H1 (cell line): ENCODE measurements at regions not wholly inside any gene's neighbourhood (a gene's known extent, or its start where the extent isn't known, plus 50 kb on each side); places are given as distances from the start of the nearest gene placed in this dataset.

ENCODE experiments used
- CTCF ChIA-PET: fragments of 300-600 bp; sonication (Branson Sonifier 250); formaldehyde crosslinking; loops from one replicate; lab custom pipeline; 2021; ENCODE audit not compliant: partially characterized antibody; lab: Charles Lee
- POLR2A ChIA-PET: fragments of 300-600 bp; sonication (Branson Sonifier 250); formaldehyde crosslinking; loops from one replicate; lab custom pipeline; 2021; ENCODE audit warnings: inconsistent platforms; ENCODE audit not compliant: partially characterized antibody; lab: Charles Lee
- DNase-seq, 2 experiments: peaks; one replicate each; pipeline versions ENCODE4 v3.0.0 to v3.0.0-alpha.2; 2010 to 2022; ENCODE audit warnings: low spot score in 2 of 2, low read depth in 1 of 2, mixed read lengths in 1 of 2
- FAIRE-seq: peaks from 2 replicates; lab custom pipeline; 2011; peaks lifted over from hg19 to GRCh38; lab: Jason Lieb, UNC
- H2AFZ ChIP-seq: 2 replicates; pipeline ENCODE4 v1.8.1; 2012; ENCODE audit warnings: low read length, inconsistent platforms
- H2AK5ac ChIP-seq: 2 replicates; pipeline ENCODE4 v1.6.1; 2013; ENCODE audit warnings: low read depth, low read length
- H2BK120ac ChIP-seq: replicated peaks from 2 replicates; pipeline ENCODE3; 2013; ENCODE audit warnings: low read depth, low read length, inconsistent platforms
- H2BK12ac ChIP-seq: 2 replicates; pipeline ENCODE4 v1.6.1; 2013; ENCODE audit warnings: low read depth, low read length
- H2BK15ac ChIP-seq: 2 replicates; pipeline ENCODE4 v1.6.1; 2013; ENCODE audit warnings: low read length
- H2BK20ac ChIP-seq: 2 replicates; pipeline ENCODE4 v1.6.1; 2013; ENCODE audit warnings: low read length
- H2BK5ac ChIP-seq: 2 replicates; pipeline ENCODE4 v1.6.1; 2013; ENCODE audit warnings: low read depth, low read length
- H3K14ac ChIP-seq: 2 replicates; pipeline ENCODE4 v1.6.1; 2013; ENCODE audit warnings: inconsistent platforms; ENCODE audit not compliant: insufficient read length
- H3K18ac ChIP-seq: 2 replicates; pipeline ENCODE4 v1.6.1; 2013; ENCODE audit warnings: low read length; ENCODE audit errors: extremely low read depth
- H3K23ac ChIP-seq: 2 replicates; pipeline ENCODE4 v1.6.1; 2013; ENCODE audit warnings: inconsistent platforms; ENCODE audit not compliant: insufficient read length
- H3K23me2 ChIP-seq: 2 replicates; pipeline ENCODE4 v1.6.1; 2013; ENCODE audit warnings: low read depth, low read length
- H3K27ac ChIP-seq: 2 replicates; pipeline ENCODE4 v1.6.1; 2011; ENCODE audit warnings: low read depth, low read length, inconsistent platforms
- H3K27me3 ChIP-seq, 4 experiments: replicated peaks in 1 of 4; 1 replicate in 1 of 4; 2 replicates in 3 of 4; pipeline versions ENCODE4 v1.6.1 to v1.8.1; 2011 to 2013; ENCODE audit warnings: low read length in 3 of 4, mild to moderate bottlenecking in 3 of 4, inconsistent platforms in 2 of 4, mixed read lengths in 2 of 4, moderate library complexity in 1 of 4; ENCODE audit not compliant: control insufficient read depth in 3 of 4, insufficient read depth in 3 of 4; ENCODE audit errors: extremely low read depth in 1 of 4
- H3K36me3 ChIP-seq, 4 experiments: 2 replicates each; pipeline versions ENCODE4 v1.6.1 to v1.8.1; 2011 to 2013; ENCODE audit warnings: mild to moderate bottlenecking in 4 of 4, low read length in 3 of 4, moderate library complexity in 2 of 4, control low read depth in 1 of 4, inconsistent platforms in 1 of 4; ENCODE audit not compliant: insufficient read depth in 4 of 4, control insufficient read depth in 2 of 4
- H3K4ac ChIP-seq: replicated peaks from 2 replicates; pipeline ENCODE3; 2013; ENCODE audit warnings: low read length, low read depth, mixed read lengths, inconsistent platforms; ENCODE audit not compliant: insufficient read length
- H3K4me1 ChIP-seq, 4 experiments: replicated peaks in 1 of 4; 1 replicate in 1 of 4; 2 replicates in 3 of 4; pipeline versions ENCODE4 v1.6.1 to v1.8.1; 2011 to 2013; ENCODE audit warnings: low read length in 3 of 4, inconsistent platforms in 2 of 4, mixed read lengths in 1 of 4; ENCODE audit not compliant: insufficient read depth in 4 of 4, control insufficient read depth in 3 of 4
- H3K4me2 ChIP-seq, 2 experiments: 2 replicates each; pipeline versions ENCODE4 v1.6.1 to v1.8.1; 2011 to 2013; ENCODE audit warnings: low read depth in 2 of 2, low read length in 2 of 2, control low read depth in 1 of 2, inconsistent platforms in 1 of 2, mild to moderate bottlenecking in 1 of 2; ENCODE audit not compliant: insufficient read depth in 1 of 2
- H3K4me3 ChIP-seq, 4 experiments: fragments of 200-600, 300-600 bp in 1 of 4; sonication (generic), shearing (Covaris generic), sonication (Bioruptor Twin) in 1 of 4; 2 replicates each; pipeline versions ENCODE4 v1.5.1 to v1.8.1; 2011 to 2016; ENCODE audit warnings: low read length in 4 of 4, low read depth in 3 of 4, control low read depth in 2 of 4, inconsistent platforms in 2 of 4, mild to moderate bottlenecking in 2 of 4, mixed read lengths in 1 of 4, moderate library complexity in 1 of 4; ENCODE audit not compliant: insufficient read depth in 2 of 4; ENCODE audit errors: extremely low read depth in 1 of 4
- H3K56ac ChIP-seq: replicated peaks from 2 replicates; pipeline ENCODE3; 2013; ENCODE audit warnings: low read depth, mild to moderate bottlenecking, mixed read lengths, low read length, inconsistent platforms; ENCODE audit not compliant: insufficient read length
- H3K79me1 ChIP-seq: 2 replicates; pipeline ENCODE4 v1.6.1; 2013; ENCODE audit warnings: low read depth, low read length, control low read depth
- H3K79me2 ChIP-seq, 2 experiments: 2 replicates each; pipeline versions ENCODE4 v1.6.1 to v1.8.1; 2012 to 2013; ENCODE audit warnings: low read length in 2 of 2, mild to moderate bottlenecking in 2 of 2, inconsistent platforms in 1 of 2; ENCODE audit not compliant: insufficient read depth in 2 of 2, control insufficient read depth in 1 of 2
- H3K9ac ChIP-seq, 4 experiments: replicated peaks in 1 of 4; 1 replicate in 1 of 4; 2 replicates in 3 of 4; pipeline versions ENCODE4 v1.6.1 to v1.8.1; 2011 to 2013; ENCODE audit warnings: low read depth in 3 of 4, low read length in 3 of 4, control low read depth in 2 of 4, mild to moderate bottlenecking in 2 of 4, moderate library complexity in 2 of 4, inconsistent platforms in 1 of 4; ENCODE audit errors: extremely low read depth in 1 of 4
- H3K9me3 ChIP-seq, 2 experiments: 2 replicates each; pipeline versions ENCODE4 v1.6.1 to v1.8.1; 2012 to 2013; ENCODE audit warnings: mild to moderate bottlenecking in 2 of 2, moderate library complexity in 2 of 2, control low read depth in 1 of 2, inconsistent platforms in 1 of 2, low read depth in 1 of 2, low read length in 1 of 2, mixed read lengths in 1 of 2; ENCODE audit not compliant: insufficient read depth in 2 of 2
- H4K20me1 ChIP-seq, 2 experiments: replicated peaks in 1 of 2; 2 replicates each; pipeline versions ENCODE3 to v1.8.1; 2011 to 2013; ENCODE audit warnings: inconsistent platforms in 2 of 2, low read length in 2 of 2, mild to moderate bottlenecking in 1 of 2; ENCODE audit not compliant: insufficient read depth in 2 of 2, control insufficient read depth in 1 of 2
- H4K5ac ChIP-seq: 2 replicates; pipeline ENCODE4 v1.6.1; 2013; ENCODE audit warnings: low read length, low read depth, mixed read lengths, inconsistent platforms; ENCODE audit not compliant: insufficient read length
- H4K8ac ChIP-seq: 2 replicates; pipeline ENCODE4 v1.8.0; 2013; ENCODE audit warnings: mild to moderate bottlenecking, moderate library complexity, low read length, inconsistent platforms; ENCODE audit not compliant: insufficient read depth; ENCODE audit errors: extremely low read depth
- H4K91ac ChIP-seq: replicated peaks from 2 replicates; pipeline ENCODE3; 2013; ENCODE audit warnings: low read length, mixed read lengths, inconsistent platforms; ENCODE audit not compliant: insufficient read length
- BCL11A ChIP-seq, 2 experiments: IDR thresholded peaks; one replicate each; pipeline ENCODE4 v1.6.1; 2011; ENCODE audit warnings: low read depth in 2 of 2, low read length in 2 of 2, mild to moderate bottlenecking in 2 of 2
- CHD1 ChIP-seq: IDR thresholded peaks from 2 replicates; pipeline ENCODE4 v1.6.1; 2012; ENCODE audit warnings: low read depth, low read length, improper control_type of control experiment
- CREB1 ChIP-seq: IDR thresholded peaks from 2 replicates; pipeline ENCODE4 v1.6.1; 2012; ENCODE audit warnings: inconsistent platforms
- CTBP2 ChIP-seq: IDR thresholded peaks from 2 replicates; pipeline ENCODE4 v1.7.0; 2011; ENCODE audit warnings: borderline replicate concordance, mild to moderate bottlenecking, moderate library complexity, mixed read lengths, low read length; ENCODE audit not compliant: insufficient read depth, insufficient read length
- JUN ChIP-seq: IDR thresholded peaks from 2 replicates; pipeline ENCODE4 v1.6.1; 2011; ENCODE audit warnings: low read depth, mild to moderate bottlenecking, improper control_type of control experiment, low read length
- KDM1A ChIP-seq: fragments of 200-600, 300-600 bp; sonication (generic); IDR thresholded peaks from 2 replicates; pipeline ENCODE4 v1.7.1; 2016; ENCODE audit warnings: mild to moderate bottlenecking, low read length, borderline replicate concordance
- RAD21 ChIP-seq, 2 experiments: IDR thresholded peaks in 1 of 2; conservative IDR thresholded peaks in 1 of 2; 2 replicates each; pipeline ENCODE4 v1.6.1; 2011; ENCODE audit warnings: low read depth in 2 of 2, low read length in 2 of 2, improper control_type of control experiment in 1 of 2, inconsistent platforms in 1 of 2, mild to moderate bottlenecking in 1 of 2, moderate library complexity in 1 of 2
- RBBP5 ChIP-seq: IDR thresholded peaks from 2 replicates; pipeline ENCODE4 v1.7.1; 2012; ENCODE audit warnings: low read depth, mild to moderate bottlenecking, inconsistent platforms, low read length, moderate library complexity, borderline replicate concordance
- RNF2 ChIP-seq: fragments of 200-900, 300-1000 bp; sonication (generic); IDR thresholded peaks from 2 replicates; pipeline ENCODE4 v1.7.1; 2016; ENCODE audit warnings: borderline replicate concordance, low read depth, mild to moderate bottlenecking, antibody characterized with exemption, low read length; ENCODE audit not compliant: poor library complexity, severe bottlenecking; ENCODE audit errors: missing control alignments
- SIN3A ChIP-seq, 2 experiments: IDR thresholded peaks in 1 of 2; conservative IDR thresholded peaks in 1 of 2; 2 replicates each; pipeline ENCODE4 v1.6.1; 2011 to 2012; ENCODE audit warnings: low read length in 2 of 2, improper control_type of control experiment in 1 of 2, low read depth in 1 of 2, mild to moderate bottlenecking in 1 of 2
- SP1 ChIP-seq: IDR thresholded peaks from 2 replicates; pipeline ENCODE4 v1.6.1; 2011; ENCODE audit warnings: low read depth, low read length
- TEAD4 ChIP-seq: IDR thresholded peaks from 2 replicates; pipeline ENCODE4 v1.6.1; 2012; ENCODE audit warnings: low read depth, low read length, inconsistent platforms, mixed read lengths
- WGBS, 2 experiments: shearing (Covaris generic) in 1 of 2; methylation state at CpG; one replicate each; pipeline versions ENCODE4 v1.1.6 to v1.1.7; 2013 to 2015; ENCODE audit warnings: low lambda C conversion rate in 2 of 2, mixed read lengths in 2 of 2, inconsistent platforms in 1 of 2, low coverage in 1 of 2, missing lambda C conversion rate in 1 of 2; ENCODE audit not compliant: insufficient replicate concordance in 2 of 2, insufficient coverage in 1 of 2, insufficient read length in 1 of 2; ENCODE audit errors: extremely low coverage in 1 of 2, missing lambda C conversion rate in 1 of 2; 5-methylcytosine and 5-hydroxymethylcytosine counted together

DNA sequence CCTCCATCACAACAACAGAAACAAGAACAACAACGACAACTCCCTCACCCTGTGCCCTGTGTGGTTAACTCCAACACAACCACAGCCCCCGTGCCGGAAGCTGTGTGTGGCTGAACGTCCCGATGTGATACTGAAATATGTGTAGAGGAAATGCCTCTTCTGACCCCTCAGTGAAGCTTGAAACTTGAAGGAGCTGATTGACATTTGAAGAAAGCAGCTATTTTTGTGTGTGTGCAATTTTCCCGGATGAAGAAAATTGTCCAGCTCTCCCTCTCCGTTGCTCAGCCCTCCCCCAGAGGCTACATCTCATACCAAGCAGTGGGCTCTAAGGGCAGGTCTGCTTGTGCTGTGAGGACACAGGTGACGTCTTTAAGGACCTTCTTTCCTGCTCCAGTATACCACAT is 173.8 kb downstream of the ICOS start:
- Histone ChIP-seq H3K4ac (no peak overlapping the region), H3K27ac (no peak overlapping the region), H3K14ac (no peak overlapping the region), H3K79me2 (no peaks in the 10 kb centered on the region), H3K23me2 (no peaks in the 10 kb centered on the region), H2BK12ac (no peak overlapping the region), H3K36me3 (no peaks in the 10 kb centered on the region), H3K23ac (no peak overlapping the region), H3K4me1 (peaks cover 0 to 10% (median 5%) of the 10 kb centered on the region in 4 experiments; a peak in 5 of 7 replicates), H3K9ac (no peak overlapping the region), H2BK20ac (no peak overlapping the region), H3K4me2 (no peak overlapping the region), H2AFZ (no peak overlapping the region), H3K56ac (no peak overlapping the region), H3K9me3 (no peaks in the 10 kb centered on the region), H3K4me3 (no peak overlapping the region), H2AK5ac (no peak overlapping the region), H2BK15ac (no peak overlapping the region), H4K8ac (no peak overlapping the region), H4K91ac (no peak overlapping the region), H2BK120ac (no peak overlapping the region), H3K79me1 (no peaks in the 10 kb centered on the region), H2BK5ac (no peak overlapping the region), H4K20me1 (no peaks in the 10 kb centered on the region), H4K5ac (no peak overlapping the region), H3K27me3 (no peaks in the 10 kb centered on the region), H3K18ac (no peak overlapping the region)
- DNase-seq = no peak
- POLR2A ChIA-PET = no interaction called here
- FAIRE-seq = no peak
- TF ChIP-seq RAD21 (IDR thresholded peaks at IDR 0.05 in 1 of 2, conservative IDR thresholded peaks at IDR 0.05 in 1 of 2; ENCODE audit: low read depth in 2 of 2, low read length in 2 of 2) (no peak), TEAD4 (no peak), CTBP2 (no peak), CREB1 (no peak), BCL11A (IDR thresholded peaks at IDR 0.05; ENCODE audit: low read depth in 2 of 2, low read length in 2 of 2) (no peak), RBBP5 (no peak), CHD1 (no peak), SP1 (no peak), KDM1A (no peak), RNF2 (no peak), JUN (no peak), SIN3A (conservative IDR thresholded peaks at IDR 0.05 in 1 of 2, IDR thresholded peaks at IDR 0.05 in 1 of 2; ENCODE audit: low read depth in 1 of 2, low read length in 2 of 2) (no peak)
- CTCF ChIA-PET = interaction anchor here (0.8 to 7.3 kb wide), 6 partner anchors 10 to 149 kb away, joined by 3 to 46 read pairs (median 6); no protein-coding TSS in a partner anchor
- 90% methylated on average over 8 of the region's 8 CpGs; no CpG with 5 or more reads in 1 of the 2 experiments for WGBS, 2 experiments
